Activated T-cell treated with anti-CD3 and anti-CD28 coated beads, Interleukin-2, amount 50 U/mL, for 4 hours (primary cell): ENCODE measurements at regions not wholly inside any gene's neighbourhood (a gene's known extent, or its start where the extent isn't known, plus 50 kb on each side); places are given as distances from the start of the nearest gene placed in this dataset.

ENCODE experiments used
- ATAC-seq, 2 donors: fragments of 200-7000 bp; cut with Tn5 transposase; one replicate each; pipeline ENCODE4 v1.10.0; 2021
- DNase-seq: peaks from one replicate; pipeline ENCODE4 v3.0.0-alpha.2; 2020
- H3K27me3 Mint-ChIP-seq: one replicate; pipeline ENCODE4 v1.8.0; 2021; ENCODE audit warnings: low read depth, mixed read lengths
- H3K36me3 Mint-ChIP-seq: one replicate; pipeline ENCODE4 v1.8.0; 2022; ENCODE audit warnings: mixed read lengths; ENCODE audit not compliant: insufficient read depth
- H3K4me1 Mint-ChIP-seq: one replicate; pipeline ENCODE4 v1.8.0; 2021; ENCODE audit warnings: low read depth, mixed read lengths
- H3K4me3 Mint-ChIP-seq: one replicate; pipeline ENCODE4 v1.8.0; 2021; ENCODE audit warnings: mild to moderate bottlenecking, moderate library complexity, mixed read lengths
- H3K9me3 Mint-ChIP-seq: one replicate; pipeline ENCODE4 v1.8.0; 2021; ENCODE audit warnings: mixed read lengths

GRCh38 chr12:66898700-66899469, 220.0 kb upstream of the GRIP1 start:
- Mint-ChIP-seq H3K4me1 (peaks cover 34% of the 10 kb centered on the region), H3K4me3 (no peak overlapping the region), H3K27me3 (no peaks in the 10 kb centered on the region), H3K36me3 (no peaks in the 10 kb centered on the region), H3K9me3 (no peaks in the 10 kb centered on the region)
- no peak for ATAC-seq
- DNase-seq: no peak

- no peaks in the 10 kb centered on the region for H3K9me3 Mint-ChIP-seq
- no peak for DNase-seq
- H3K4me3 Mint-ChIP-seq: no peak overlapping the region
- H3K27me3 Mint-ChIP-seq: no peaks in the 10 kb centered on the region
- peak in 1 of 2 donors; percentile 24 for ATAC-seq
- peaks cover 39% of the 10 kb centered on the region for H3K4me1 Mint-ChIP-seq
- no peaks in the 10 kb centered on the region for H3K36me3 Mint-ChIP-seq
Measured at GRCh38 chr12:66899588-66899987, 220.7 kb upstream of the GRIP1 start.

- ATAC-seq (no peak), DNase-seq (no peak)
- Mint-ChIP-seq H3K9me3 (no peaks in the 10 kb centered on the region), H3K36me3 (no peaks in the 10 kb centered on the region), H3K27me3 (no peaks in the 10 kb centered on the region), H3K4me3 (no peak overlapping the region), H3K4me1 (peaks cover 39% of the 10 kb centered on the region)
Measured at GRCh38 chr12:66900616-66901015, 221.7 kb upstream of the GRIP1 start.

- Mint-ChIP-seq H3K36me3 (no peaks in the 10 kb centered on the region), H3K9me3 (no peaks in the 10 kb centered on the region), H3K27me3 (no peaks in the 10 kb centered on the region), H3K4me3 (no peak overlapping the region), H3K4me1 (peaks cover 39% of the 10 kb centered on the region)
- no peak for DNase-seq
- peak; percentile 62 to 79 for ATAC-seq
Measured at GRCh38 chr12:66901138-66901932, 222.5 kb upstream of the GRIP1 start.

DNA sequence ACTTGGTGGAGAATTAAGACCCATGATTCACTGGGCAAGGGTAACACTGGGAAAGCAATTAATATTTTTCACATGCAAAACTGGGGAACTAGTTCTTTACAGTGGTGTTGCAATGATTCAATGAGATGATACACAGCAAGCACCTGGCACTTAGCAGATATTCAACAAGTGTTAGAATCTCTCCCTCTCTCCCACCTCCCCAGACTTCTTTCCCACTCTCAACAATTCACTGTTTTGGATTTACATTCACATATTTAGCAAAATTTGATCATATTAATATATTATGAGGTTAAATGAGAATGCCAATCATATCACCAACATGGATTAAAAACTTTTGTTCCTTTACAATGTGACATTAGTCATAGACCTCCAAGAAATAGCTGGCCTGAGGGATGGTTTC, 223.1 kb upstream of the GRIP1 start:
- H3K4me3 Mint-ChIP-seq: no peak overlapping the region
- H3K27me3 Mint-ChIP-seq: no peaks in the 10 kb centered on the region
- H3K36me3 Mint-ChIP-seq: no peaks in the 10 kb centered on the region
- H3K4me1 Mint-ChIP-seq: peaks cover 39% of the 10 kb centered on the region
- no peaks in the 10 kb centered on the region for H3K9me3 Mint-ChIP-seq
- ATAC-seq: no peak
- no peak for DNase-seq

DNA sequence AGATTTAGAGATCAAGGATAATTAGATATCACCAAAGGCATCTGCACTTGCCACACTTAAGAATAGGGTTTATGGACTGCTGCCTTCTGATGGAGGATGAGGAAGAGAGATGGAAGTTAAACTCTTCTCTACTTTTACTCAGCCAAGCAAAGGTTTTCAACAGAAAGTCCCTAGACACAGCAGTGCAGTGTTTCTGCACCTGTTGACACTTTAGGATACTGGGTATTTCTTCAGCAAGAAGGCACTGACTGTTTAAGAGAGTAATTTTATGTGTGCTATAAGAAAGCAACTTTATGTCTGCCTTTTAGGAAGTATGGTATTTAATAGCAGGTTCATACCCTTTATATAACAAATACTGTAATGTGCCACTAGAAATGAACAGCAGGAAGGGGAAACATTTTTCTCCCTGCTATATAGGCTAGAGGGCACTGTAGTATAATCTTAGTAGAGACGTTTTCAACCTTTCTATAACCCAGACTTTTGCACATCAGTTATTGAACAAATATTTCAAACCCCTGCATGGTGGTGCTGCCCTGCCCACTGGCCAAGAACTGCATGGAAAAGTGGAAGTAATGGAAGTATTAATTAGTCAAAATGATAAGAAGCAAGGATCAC, 225.0 kb upstream of the GRIP1 start:
- no peak overlapping the region for H3K4me3 Mint-ChIP-seq
- no peak for ATAC-seq

DNA sequence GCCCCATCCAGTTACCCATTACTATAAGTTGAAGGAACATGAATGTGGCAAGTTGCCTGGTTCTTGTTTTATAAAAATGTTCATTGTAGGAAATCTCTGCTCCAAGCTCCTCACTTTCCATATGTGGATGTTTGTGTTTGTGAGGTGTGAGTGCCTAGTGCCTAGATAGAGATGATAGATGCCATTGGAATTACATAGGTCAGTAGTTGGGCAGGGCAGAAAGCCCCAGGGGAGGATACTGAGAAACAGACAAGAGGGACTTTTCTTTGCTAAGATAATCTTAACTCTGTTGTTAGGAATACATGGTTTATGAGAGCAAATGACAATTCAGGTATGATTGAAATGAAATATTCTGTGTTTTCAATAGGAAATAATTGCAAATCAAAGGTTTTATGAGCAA, 226.3 kb upstream of the GRIP1 start:
- no peak overlapping the region for H3K4me3 Mint-ChIP-seq
- H3K27me3 Mint-ChIP-seq: no peaks in the 10 kb centered on the region
- no peaks in the 10 kb centered on the region for H3K9me3 Mint-ChIP-seq
- no peaks in the 10 kb centered on the region for H3K36me3 Mint-ChIP-seq
- ATAC-seq: no peak
- peaks cover 33% of the 10 kb centered on the region for H3K4me1 Mint-ChIP-seq
- no peak for DNase-seq

More for the DNA sequence above, 225.0 kb upstream of the GRIP1 start:
- H3K9me3 Mint-ChIP-seq: no peaks in the 10 kb centered on the region
- no peaks in the 10 kb centered on the region for H3K27me3 Mint-ChIP-seq
- H3K4me1 Mint-ChIP-seq: peaks cover 36% of the 10 kb centered on the region
- no peaks in the 10 kb centered on the region for H3K36me3 Mint-ChIP-seq
- DNase-seq: no peak

DNA sequence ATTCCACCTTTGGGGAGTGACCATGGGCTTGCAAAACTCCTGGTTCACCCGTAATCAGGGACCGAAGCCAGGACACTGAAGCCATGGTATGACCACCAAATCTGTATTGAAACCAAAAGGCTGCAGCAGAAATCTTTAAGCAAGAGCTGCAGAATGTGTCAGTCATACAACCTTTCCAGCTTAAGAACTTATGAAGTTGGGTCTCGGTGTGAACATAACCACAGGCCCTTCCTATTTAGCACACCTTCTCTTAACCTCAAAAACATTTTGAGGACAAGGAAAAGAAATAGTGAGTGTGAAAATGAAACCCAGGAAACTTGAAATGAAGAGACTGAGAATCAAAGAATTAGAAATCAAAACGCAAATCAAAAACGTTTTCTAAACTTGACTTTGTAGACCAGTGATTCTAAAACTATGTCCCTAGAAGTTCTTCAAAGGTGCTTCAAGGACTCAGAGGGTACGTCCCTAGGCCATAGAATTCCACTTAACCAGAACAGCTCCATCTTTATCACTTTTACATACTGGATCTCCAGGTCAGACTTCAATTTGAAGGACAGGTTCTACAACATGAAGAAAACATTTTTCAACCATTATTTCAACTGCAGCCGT, 231.6 kb upstream of the GRIP1 start:
- H3K4me3 Mint-ChIP-seq: no peak overlapping the region
- H3K36me3 Mint-ChIP-seq: no peaks in the 10 kb centered on the region
- H3K27me3 Mint-ChIP-seq: no peaks in the 10 kb centered on the region
- peaks cover 7% of the 10 kb centered on the region for H3K9me3 Mint-ChIP-seq
- ATAC-seq (peak; percentile 41 to 48), DNase-seq (no peak)
- peaks cover 20% of the 10 kb centered on the region for H3K4me1 Mint-ChIP-seq

DNA sequence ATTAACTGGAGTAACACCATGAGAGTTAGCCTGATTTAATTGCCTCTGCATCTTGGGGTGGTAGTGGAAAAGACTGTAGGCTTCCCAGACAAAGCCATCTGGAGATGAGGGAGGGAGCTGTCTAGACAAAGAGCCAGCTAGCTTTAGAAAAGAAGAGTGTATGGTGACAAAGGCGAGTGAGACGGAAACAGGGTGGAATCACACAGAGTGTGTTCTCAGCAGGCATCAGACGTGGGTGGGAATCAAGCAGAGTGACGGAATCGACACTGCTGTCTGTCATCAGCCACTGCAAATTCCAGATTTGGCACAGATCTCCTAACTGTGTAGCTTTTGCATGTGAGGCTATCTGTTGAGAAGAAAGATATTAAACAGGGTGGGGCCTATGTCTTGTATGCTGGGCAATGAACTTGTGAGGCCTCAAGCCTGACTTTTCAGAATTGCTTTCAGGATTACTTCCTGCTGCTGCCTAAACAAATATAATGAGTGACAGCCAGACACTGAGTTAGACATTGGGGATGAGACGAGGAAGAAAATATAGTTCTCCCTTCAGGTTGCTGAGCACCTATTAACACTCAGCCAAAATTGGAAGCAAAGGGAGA, 236.5 kb upstream of the GRIP1 start:
- H3K4me1 Mint-ChIP-seq: peaks cover 16% of the 10 kb centered on the region
- H3K36me3 Mint-ChIP-seq: no peaks in the 10 kb centered on the region
- peaks cover 2% of the 10 kb centered on the region for H3K27me3 Mint-ChIP-seq
- peaks cover 7% of the 10 kb centered on the region for H3K9me3 Mint-ChIP-seq
- ATAC-seq: no peak
- no peak for DNase-seq
- H3K4me3 Mint-ChIP-seq: no peak overlapping the region

DNA sequence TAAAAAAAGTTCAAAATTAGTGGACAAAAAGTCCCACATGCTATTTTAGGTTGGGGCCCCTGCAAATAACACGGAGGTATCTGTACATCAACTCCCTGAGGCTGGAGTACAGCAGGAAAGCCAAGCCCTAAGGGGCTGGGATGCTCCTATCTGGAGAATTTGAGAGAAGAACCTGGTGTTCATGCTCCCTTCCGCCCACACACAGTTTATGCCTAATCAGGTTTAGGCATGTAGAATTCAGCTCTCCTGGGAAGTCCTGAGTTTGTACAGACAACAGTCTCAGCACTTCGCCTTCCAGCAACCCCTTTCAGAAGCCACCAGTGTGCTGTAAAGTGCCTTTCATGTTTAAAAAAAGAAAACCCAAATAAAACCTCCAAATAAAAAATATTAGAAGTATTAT, 237.3 kb upstream of the GRIP1 start:
- H3K9me3 Mint-ChIP-seq: peaks cover 7% of the 10 kb centered on the region
- no peak overlapping the region for H3K4me3 Mint-ChIP-seq
- peaks cover 12% of the 10 kb centered on the region for H3K4me1 Mint-ChIP-seq
- ATAC-seq (no peak), DNase-seq (no peak)
- H3K36me3 Mint-ChIP-seq: no peaks in the 10 kb centered on the region
- H3K27me3 Mint-ChIP-seq: peaks cover 2% of the 10 kb centered on the region

- H3K4me1 Mint-ChIP-seq: peaks cover 12% of the 10 kb centered on the region
- H3K9me3 Mint-ChIP-seq: no peaks in the 10 kb centered on the region
Measured at GRCh38 chr12:66919466-66919865, 240.6 kb upstream of the GRIP1 start.

DNA sequence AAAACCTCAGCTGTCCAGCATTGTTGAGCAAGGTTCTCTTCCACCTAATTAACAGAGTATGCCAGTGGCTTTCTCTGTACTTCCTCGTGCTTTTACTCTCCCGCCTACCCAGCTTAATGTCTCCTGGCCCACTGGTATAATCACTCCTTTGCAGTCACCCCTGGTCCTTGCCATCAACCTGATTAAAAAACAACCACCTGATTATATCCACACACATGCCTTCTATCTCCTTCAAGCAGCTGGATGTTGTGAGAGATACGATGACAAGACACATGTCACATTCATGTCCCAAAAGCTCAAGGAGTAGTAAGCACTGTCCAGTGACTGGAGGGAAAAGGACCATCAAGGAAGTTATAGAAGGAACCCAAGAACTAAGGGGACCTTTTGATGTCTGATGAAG, 241.3 kb upstream of the GRIP1 start:
- DNase-seq (no peak), ATAC-seq (no peak)
- H3K4me1 Mint-ChIP-seq: peaks cover 14% of the 10 kb centered on the region
- H3K9me3 Mint-ChIP-seq: no peaks in the 10 kb centered on the region
- peaks cover 2% of the 10 kb centered on the region for H3K27me3 Mint-ChIP-seq
- no peak overlapping the region for H3K4me3 Mint-ChIP-seq
- H3K36me3 Mint-ChIP-seq: no peaks in the 10 kb centered on the region

More at GRCh38 chr12:66919466-66919865, 240.6 kb upstream of the GRIP1 start:
- Mint-ChIP-seq H3K36me3 (no peaks in the 10 kb centered on the region), H3K4me3 (no peak overlapping the region), H3K27me3 (peaks cover 2% of the 10 kb centered on the region)
- DNase-seq (no peak), ATAC-seq (no peak)

GRCh38 chr12:66921151-66921550, 242.3 kb upstream of the GRIP1 start:
- Mint-ChIP-seq H3K9me3 (no peaks in the 10 kb centered on the region), H3K27me3 (peaks cover 2% of the 10 kb centered on the region), H3K36me3 (no peaks in the 10 kb centered on the region), H3K4me3 (no peak overlapping the region), H3K4me1 (peaks cover 14% of the 10 kb centered on the region)
- DNase-seq: no peak
- ATAC-seq: no peak

DNA sequence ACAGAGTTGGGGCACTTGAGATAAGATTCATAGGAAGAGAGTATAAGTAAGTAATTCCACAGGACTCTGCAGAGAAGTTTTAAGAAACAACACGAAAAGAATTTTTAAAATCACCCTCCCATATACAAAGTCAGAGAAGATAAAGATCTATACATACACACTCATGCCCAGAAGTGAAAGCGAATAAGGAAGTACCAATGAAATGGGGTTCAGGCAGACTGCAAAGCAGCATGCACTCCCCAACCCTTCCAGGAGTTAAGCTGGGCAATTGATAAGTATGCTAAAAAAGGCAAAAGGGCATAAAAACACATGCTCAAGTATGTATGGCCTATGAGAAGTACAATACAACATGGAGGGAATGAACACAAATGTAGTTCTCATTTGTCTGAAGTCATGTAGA, 246.2 kb upstream of the GRIP1 start:
- DNase-seq (no peak), ATAC-seq (no peak)
- Mint-ChIP-seq H3K27me3 (no peaks in the 10 kb centered on the region), H3K4me1 (peaks cover 22% of the 10 kb centered on the region), H3K36me3 (no peaks in the 10 kb centered on the region), H3K4me3 (no peak overlapping the region), H3K9me3 (no peaks in the 10 kb centered on the region)
